ENCODE measurements at regions not wholly inside any gene's neighbourhood (a gene's known extent, or its start where the extent isn't known, plus 50 kb on each side); places are given as distances from the start of the nearest gene placed in this dataset.

DNA sequence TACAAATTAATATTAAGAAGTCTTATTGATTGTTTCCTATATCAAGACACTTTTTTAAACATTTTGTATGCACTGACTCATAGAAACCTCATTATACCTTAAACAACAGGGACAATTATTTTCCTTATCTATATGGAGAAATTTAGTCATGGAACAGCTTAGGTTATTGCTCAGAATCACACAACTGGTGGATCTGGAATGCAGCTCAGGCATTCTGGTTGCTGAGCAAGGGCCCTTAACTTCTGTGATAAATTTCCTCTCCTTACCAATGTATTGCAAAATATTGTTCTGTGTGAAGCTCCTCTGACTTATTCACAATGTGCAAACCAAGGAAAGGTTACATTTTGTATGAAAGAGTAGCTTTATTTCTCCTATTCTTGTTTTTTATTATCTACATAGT lies 817.8 kb downstream of the LRFN5 start:
- DNase-seq (ENCODE audit: low spot score): no peak
- TF ChIP-seq, protein P1, sequence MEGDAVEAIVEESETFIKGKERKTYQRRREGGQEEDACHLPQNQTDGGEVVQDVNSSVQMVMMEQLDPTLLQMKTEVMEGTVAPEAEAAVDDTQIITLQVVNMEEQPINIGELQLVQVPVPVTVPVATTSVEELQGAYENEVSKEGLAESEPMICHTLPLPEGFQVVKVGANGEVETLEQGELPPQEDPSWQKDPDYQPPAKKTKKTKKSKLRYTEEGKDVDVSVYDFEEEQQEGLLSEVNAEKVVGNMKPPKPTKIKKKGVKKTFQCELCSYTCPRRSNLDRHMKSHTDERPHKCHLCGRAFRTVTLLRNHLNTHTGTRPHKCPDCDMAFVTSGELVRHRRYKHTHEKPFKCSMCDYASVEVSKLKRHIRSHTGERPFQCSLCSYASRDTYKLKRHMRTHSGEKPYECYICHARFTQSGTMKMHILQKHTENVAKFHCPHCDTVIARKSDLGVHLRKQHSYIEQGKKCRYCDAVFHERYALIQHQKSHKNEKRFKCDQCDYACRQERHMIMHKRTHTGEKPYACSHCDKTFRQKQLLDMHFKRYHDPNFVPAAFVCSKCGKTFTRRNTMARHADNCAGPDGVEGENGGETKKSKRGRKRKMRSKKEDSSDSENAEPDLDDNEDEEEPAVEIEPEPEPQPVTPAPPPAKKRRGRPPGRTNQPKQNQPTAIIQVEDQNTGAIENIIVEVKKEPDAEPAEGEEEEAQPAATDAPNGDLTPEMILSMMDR (IDR thresholded peaks at IDR 0.05; ENCODE audit: extremely low read depth, missing control alignments): no peak

DNA sequence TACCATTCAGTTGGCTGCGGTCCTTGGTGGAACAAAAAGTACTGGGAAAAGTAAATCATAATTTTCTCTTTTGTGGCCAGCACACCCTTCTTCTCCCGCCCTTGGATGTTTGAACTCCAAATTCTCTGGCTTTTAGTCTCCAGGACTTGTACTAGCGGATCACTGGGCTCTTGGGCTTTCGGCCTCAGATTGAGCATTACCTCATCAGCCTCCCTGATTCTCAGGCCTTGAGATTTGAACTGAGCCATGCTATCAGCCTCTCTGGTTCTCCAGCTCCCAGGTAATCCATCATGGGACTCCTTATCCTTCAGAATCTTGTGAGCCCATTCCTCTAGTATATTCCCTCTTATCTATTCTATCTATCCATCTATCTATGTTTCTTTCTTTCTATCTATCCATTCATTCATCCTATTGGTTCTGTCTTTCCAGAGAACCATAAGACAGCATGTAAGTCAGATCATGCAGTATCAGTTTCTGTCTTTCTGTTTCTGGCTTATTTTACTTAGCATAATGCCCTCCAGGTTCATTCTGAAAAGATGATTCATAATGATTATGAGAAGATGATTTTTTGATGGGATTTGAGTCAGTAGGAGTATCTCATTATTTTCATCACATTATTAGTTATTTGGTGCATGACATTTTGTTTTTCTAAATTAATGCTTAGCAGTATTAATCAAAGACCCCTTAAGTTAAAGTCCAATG lies 814.9 kb downstream of the LRFN5 start:
- TF ChIP-seq, protein P1 (IDR thresholded peaks at IDR 0.05; ENCODE audit: extremely low read depth, missing control alignments): no peak
- no peak for DNase-seq (ENCODE audit: low spot score)

DNA sequence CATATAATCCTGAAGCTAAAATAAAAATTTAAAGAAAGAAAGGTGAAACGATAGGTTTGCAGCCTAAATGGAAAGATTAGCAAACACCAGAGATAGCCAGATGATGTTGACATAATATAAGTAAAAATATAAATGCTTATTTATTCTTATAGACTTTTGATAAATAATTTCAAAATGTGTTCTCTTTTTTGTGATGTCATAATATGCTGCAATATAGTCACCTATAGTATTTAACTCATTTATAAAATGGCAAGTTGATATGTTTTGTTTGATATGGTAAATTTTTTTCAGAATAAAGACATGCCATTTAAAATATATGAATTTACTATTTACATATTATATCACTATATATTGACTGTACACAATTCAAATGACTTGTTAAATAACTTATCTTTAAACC lies 813.4 kb downstream of the LRFN5 start:
- TF ChIP-seq, protein P1 (IDR thresholded peaks at IDR 0.05; ENCODE audit: extremely low read depth, missing control alignments): no peak
- DNase-seq (ENCODE audit: low spot score): no peak

DNA sequence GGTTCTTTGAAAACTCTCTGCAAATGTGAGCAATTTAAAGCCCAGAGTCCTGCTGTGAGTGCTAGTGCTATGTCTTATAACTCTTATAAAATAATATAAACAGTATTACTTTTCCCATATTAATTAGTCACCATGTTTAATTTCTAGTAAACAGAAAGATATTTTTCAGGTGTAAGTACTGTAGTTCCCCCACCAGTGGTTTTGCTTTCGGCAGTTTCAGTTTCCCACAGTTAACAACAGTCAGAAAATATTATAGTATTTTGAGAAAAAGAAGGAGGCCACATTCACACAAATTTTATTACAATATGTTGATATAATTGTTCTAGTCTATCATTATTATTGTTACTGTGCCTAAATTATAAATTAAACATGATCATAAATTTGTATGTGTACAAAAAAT lies 800.5 kb downstream of the LRFN5 start:
- TF ChIP-seq, protein P1 (IDR thresholded peaks at IDR 0.05; ENCODE audit: extremely low read depth, missing control alignments): no peak
- no peak for DNase-seq (ENCODE audit: low spot score)

DNA sequence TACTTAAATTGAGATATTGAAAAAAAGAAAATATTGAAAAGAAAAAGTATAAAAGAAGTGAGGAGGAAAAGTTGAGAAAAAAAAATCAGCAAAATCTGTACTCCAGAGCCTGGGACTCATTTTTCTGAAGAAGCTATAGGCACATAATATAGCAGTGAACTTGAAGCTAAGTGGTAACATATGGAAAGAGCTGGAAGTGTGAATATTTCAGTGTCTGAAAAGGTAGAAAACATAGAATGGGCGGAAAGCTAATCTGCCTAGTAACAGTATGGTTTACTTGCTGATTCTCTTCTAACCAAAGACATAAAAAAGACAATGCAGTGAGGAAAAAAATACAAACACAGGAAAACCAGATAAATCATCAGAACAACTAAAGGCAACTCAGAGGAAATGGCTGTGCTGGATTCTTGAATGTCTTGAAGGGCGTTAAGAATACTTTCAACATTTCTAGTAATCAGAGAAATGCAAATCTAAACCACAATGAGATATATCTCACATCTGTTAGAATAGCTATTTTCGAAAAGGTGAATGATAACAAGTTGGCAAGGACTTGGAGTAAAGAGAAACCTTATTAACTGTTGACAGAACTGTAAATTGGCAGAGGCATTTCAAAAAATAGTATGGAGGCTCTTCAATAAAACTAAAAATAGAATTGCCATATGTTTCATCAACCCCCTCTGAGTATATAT lies 784.6 kb downstream of the LRFN5 start:
- no peak for DNase-seq (ENCODE audit: low spot score)
- TF ChIP-seq, protein P1 (IDR thresholded peaks at IDR 0.05; ENCODE audit: extremely low read depth, missing control alignments): no peak

DNA sequence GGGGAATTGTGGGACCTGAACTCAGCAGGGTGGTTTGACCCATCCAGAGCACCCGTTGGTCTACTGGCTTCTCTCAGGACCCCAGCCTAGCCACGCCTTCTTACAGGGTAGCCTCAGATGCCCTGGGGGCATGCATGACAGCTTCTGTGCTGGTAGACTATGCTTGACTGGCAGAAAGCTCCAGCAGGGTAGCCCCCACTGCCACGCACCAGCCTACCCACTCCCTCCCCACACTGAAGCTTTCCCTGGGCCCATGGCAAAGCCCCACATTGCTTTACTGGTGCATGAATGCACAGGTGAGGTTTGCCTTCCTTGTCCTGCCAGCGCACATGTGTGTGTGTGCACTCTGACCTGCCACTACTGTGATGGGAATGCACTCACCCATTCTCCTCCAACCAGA lies 772.2 kb downstream of the LRFN5 start:
- no peak for DNase-seq (ENCODE audit: low spot score)
- TF ChIP-seq, protein P1 (IDR thresholded peaks at IDR 0.05; ENCODE audit: extremely low read depth, missing control alignments): no peak

DNA sequence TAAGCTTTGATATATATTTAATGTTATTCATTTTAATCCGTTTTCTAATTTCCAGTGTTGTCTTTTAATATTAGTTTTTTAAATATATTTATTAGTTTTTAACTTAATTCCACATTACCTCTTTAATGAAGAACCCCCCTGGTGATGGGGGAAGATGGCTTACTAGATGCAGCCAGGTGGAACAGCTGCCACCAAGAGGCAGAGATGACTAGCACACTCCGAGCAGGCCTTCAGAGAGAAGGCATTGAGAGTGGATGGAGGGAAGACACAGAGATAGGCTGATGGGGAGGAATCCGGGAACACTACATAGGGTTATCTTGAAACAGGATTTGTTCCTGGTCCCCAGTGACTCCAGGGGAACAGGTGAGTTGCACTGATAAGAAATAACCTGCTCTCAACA lies 771.6 kb downstream of the LRFN5 start:
- no peak for DNase-seq (ENCODE audit: low spot score)
- TF ChIP-seq, protein P1 (IDR thresholded peaks at IDR 0.05; ENCODE audit: extremely low read depth, missing control alignments): no peak

Measured in GM20000 (cell line).